ENCODE measurements at regions not wholly inside any gene's neighbourhood (a gene's known extent, or its start where the extent isn't known, plus 50 kb on each side); places are given as distances from the start of the nearest gene placed in this dataset.

GRCh38 chr7:101708223-101708622, 79.1 kb upstream of the MYL10 start:
- TF ChIP-seq CTCF (IDR thresholded peaks at IDR 0.05; ENCODE audit: control insufficient read depth, extremely low read depth, insufficient read depth), result no peak
- no peak overlapping the region for H3K4me3 ChIP-seq (ENCODE audit: low read depth, low read length)

GRCh38 chr7:101712652-101713051, 83.6 kb upstream of the MYL10 start:
- TF ChIP-seq CTCF (IDR thresholded peaks at IDR 0.05; ENCODE audit: control insufficient read depth, extremely low read depth, insufficient read depth), result no peak
- no peak overlapping the region for H3K4me3 ChIP-seq (ENCODE audit: low read depth, low read length)
- DNase-seq (ENCODE audit: low read depth), result no peak

More at GRCh38 chr7:101708223-101708622, 79.1 kb upstream of the MYL10 start:
- DNase-seq (ENCODE audit: low read depth), result no peak

- no peak overlapping the region for H3K4me3 ChIP-seq (ENCODE audit: low read depth, low read length)
- TF ChIP-seq CTCF (IDR thresholded peaks at IDR 0.05; ENCODE audit: control insufficient read depth, extremely low read depth, insufficient read depth), result no peak
- no peak for DNase-seq (ENCODE audit: low read depth)
Observed at GRCh38 chr7:101714097-101714496, 85.0 kb upstream of the MYL10 start.

GRCh38 chr7:101717628-101718357, 88.7 kb upstream of the MYL10 start:
- no peak for DNase-seq (ENCODE audit: low read depth)
- no peak overlapping the region for H3K4me3 ChIP-seq (ENCODE audit: low read depth, low read length)
- TF ChIP-seq CTCF (IDR thresholded peaks at IDR 0.05; ENCODE audit: control insufficient read depth, extremely low read depth, insufficient read depth), result no peak

- no peak overlapping the region for H3K4me3 ChIP-seq (ENCODE audit: low read depth, low read length)
- no peak for DNase-seq (ENCODE audit: low read depth)
- no peak for TF ChIP-seq CTCF (IDR thresholded peaks at IDR 0.05; ENCODE audit: control insufficient read depth, extremely low read depth, insufficient read depth)
Observed at GRCh38 chr7:101718363-101719122, 89.4 kb upstream of the MYL10 start.

GRCh38 chr7:101719123-101719470, 90.0 kb upstream of the MYL10 start:
- no peak for TF ChIP-seq CTCF (IDR thresholded peaks at IDR 0.05; ENCODE audit: control insufficient read depth, extremely low read depth, insufficient read depth)
- no peak overlapping the region for H3K4me3 ChIP-seq (ENCODE audit: low read depth, low read length)
- no peak for DNase-seq (ENCODE audit: low read depth)
